Left colon (tissue), 2 donors: ENCODE measurements at regions not wholly inside any gene's neighbourhood (a gene's known extent, or its start where the extent isn't known, plus 50 kb on each side); places are given as distances from the start of the nearest gene placed in this dataset.
"Not testable (repeated sequence)": the region's sequence is repeated elsewhere in the genome, so short reads cannot be mapped to it uniquely, and the experiment has no call there.

Experiments
- ATAC-seq: fragments of 200-7000 bp; cut with Tn5 transposase; one replicate; pipeline ENCODE4 v1.9.1; 2020; ENCODE audit warnings: mild to moderate bottlenecking, moderate library complexity
- DNase-seq, 2 donors: peaks; one replicate each; pipeline ENCODE4 v3.0.0-alpha.2; 2020
- intact Hi-C, 2 donors: fragments of 100-400 bp; cut with DNase I in 1 of 2; cut with micrococcal nuclease in 1 of 2; formaldehyde crosslinking; loops; one replicate each; pipeline versions ENCODE4 v1.11.2 to v1.14.0; 2022; cut with DNase I, micrococcal nuclease
- donor health status: DM: no; HTN: no; CAD: no.
- donor health status: DM: yes; HTN: yes; CAD: no.

DNA sequence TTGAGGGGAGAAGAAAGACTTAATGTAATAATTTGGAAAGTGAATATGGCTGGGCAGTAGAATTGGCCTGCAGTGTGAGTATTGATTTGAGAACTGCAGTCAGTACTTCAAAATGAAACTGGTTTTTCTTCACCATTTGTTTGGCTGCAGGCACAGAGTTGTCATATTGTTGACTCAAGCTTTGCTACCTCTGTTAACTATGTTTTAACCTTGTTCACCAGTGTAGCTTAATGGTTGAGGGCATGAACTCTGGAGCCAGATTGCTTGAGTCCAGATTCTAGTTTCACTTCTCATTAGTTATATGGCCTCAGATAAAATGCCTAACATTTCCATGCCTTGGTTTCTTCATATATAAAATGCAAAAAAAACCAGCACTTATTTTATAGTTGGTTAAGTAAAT, 64.1 kb downstream of the CFAP44 start:
- intact Hi-C loops: no loop called here
- ATAC-seq: peak; percentile 34
- no peak for DNase-seq

DNA sequence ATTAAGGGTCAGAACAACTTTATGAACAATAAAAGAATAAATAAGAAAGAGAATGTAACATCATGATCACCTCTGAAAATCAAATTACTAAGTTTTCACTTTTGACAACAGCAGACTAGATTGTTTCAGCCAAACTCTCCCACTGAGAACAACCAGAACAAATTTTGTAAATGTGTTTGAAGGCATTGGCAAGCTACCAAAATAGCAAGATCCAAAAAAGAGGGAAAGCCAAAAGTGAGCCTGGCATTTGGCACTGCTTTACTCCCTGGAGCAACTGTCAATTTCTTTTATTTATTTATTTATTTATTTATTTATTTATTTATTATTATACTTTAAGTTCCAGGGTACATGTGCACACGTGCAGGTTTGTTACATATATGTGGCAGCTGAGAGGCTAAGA, 67.2 kb downstream of the CFAP44 start:
- intact Hi-C loops: no loop called here
- DNase-seq (no peak), ATAC-seq (no peak)

DNA sequence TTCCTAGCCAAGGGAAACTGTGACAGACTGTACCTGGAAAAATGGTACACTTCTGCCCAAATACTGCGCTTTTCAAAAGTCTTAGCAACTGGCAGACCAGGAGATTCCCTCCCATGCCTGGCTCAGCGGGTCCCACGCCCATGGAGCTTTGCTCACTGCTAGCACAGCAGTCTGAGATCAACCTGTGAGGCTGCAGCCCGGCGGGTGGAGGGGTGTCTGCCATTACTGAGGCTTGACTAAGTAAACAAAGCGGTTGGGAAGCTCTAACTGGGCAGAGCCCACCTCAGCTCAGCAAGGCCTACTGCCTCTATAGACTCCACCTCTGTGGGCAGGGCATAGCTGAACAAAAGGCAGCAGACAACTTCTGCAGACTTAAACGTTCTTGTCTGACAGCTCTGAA, 74.5 kb downstream of the CFAP44 start:
- intact Hi-C loops, ATAC-seq, DNase-seq: not testable (repeated sequence)

DNA sequence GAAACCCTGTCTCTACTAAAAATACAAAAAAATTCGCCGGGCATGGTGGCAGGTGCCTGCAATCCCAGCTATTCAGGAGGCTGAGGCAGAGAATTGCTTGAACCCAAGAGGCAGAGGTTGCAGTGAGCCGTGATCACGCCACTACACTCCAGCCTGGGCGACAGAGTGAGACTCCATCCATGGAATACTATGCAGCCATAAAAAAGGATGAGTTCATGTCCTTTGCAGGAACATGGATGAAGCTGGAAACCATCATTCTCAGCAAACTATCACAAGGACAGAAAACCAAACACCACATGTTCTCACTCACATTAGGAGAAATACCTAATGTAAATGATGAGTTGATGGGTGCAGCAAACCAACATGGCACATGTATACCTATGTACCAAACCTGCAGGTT, 86.0 kb downstream of the CFAP44 start:
- intact Hi-C loops, ATAC-seq: not testable (repeated sequence)

DNA sequence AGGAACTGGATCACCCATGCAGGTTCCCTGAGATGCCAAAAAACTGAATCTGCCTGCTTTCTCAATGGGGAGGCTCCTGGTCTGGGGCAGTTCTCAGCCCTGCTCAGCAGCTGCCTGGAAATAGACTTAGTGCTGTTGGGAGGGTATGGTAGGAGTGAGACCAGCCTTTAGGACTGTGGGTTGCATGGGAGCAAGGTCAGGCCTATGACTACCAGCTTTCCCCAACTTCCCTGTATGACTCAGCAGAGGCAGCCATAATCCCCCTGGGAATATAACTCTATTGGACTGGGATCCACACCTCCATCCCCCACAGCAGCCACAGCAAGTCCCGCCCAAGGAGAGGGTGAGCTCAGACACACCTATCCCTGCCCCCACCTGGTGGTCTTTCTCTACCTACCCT, 87.0 kb downstream of the CFAP44 start:
- intact Hi-C loops: no loop called here
- peak; percentile 35 for ATAC-seq
- DNase-seq: no peak

More for the DNA sequence above, 86.0 kb downstream of the CFAP44 start:
- not testable (repeated sequence) for DNase-seq

DNA sequence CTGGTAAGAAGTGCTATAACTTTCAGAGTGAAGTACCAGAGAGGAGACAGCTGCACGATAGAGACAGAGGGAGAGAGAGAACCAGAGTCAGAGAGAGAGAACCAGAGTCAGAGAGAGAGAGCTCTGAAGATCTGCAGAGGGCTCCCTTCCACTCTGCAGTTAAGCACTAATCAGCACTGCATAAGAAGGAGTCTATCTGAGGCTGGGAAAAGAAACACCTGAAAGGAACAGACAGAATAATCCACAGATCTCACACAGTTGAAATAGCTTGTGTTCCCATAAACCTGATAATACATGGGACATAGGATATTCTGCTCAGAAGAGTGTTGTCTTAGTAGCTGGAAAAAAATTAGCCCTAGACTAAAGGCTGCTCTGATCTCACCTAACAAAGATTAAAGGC, 87.6 kb downstream of the CFAP44 start:
- ATAC-seq: no peak
- DNase-seq: no peak
- intact Hi-C loops: no loop called here

DNA sequence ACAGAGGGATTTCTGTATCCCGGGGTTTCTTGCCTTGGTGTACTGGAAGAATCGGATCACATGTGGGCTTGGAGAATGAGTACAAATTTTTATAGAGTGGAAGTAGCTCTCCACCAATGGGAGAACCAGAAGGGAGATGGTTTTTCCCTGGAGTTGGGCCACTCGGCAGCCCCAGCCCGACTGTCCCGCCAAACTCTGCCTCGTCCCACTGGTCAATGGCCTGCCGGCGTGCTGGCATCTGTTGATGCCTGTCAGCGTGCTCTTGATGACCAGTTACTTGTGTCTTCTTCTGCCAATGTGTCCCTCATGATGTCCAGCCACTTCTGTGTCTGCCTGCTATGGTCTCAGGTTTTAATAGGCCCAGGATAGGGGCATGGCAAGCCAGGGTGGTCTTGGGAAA, 100.5 kb downstream of the CFAP44 start:
- DNase-seq (no peak), ATAC-seq (no peak)
- intact Hi-C loops: no loop called here

DNA sequence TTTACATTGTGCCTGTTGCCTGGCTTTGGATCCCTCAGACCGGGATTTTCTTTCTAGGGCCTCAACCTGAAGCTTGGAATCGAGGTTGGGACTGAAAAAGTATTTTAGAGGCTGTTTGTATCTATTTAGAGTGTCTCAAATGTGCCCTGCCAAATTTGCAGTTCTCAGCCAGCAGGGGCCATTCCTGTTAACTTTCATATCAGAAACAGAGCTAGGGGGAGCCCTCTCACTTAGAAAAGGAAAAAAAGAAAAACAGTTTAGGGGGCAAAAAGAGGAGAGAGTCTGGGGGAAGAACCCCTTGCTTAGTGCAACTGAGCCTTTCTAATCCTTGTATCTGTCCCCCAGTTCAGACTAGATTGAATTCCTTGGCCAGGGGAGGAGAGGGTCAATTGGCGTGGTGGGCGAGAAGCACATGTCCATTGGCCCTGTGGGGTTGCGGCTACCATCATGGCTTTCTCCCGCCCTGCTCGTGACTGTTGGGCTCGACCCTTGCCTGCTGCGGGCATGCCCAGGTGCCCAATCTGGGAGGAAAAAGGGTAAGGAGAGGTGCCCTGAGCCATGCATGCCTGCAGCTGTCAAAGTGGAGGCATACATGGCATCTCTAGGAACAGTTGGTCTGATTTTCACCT, 101.6 kb downstream of the CFAP44 start:
- intact Hi-C loops: no loop called here
- no peak for DNase-seq
- ATAC-seq: no peak
